PC-9 (cell line): ENCODE measurements at regions not wholly inside any gene's neighbourhood (a gene's known extent, or its start where the extent isn't known, plus 50 kb on each side); places are given as distances from the start of the nearest gene placed in this dataset.
"Not testable (repeated sequence)": the region's sequence is repeated elsewhere in the genome, so short reads cannot be mapped to it uniquely, and the experiment has no call there.

Source experiments
- EZH2 ChIP-seq: fragments of 200-600 bp; sonication (generic); IDR thresholded peaks from 2 replicates; pipeline ENCODE4 v1.8.0; 2017; ENCODE audit warnings: antibody characterized with exemption, low read depth
- TF ChIP-seq, protein P1 (sequence below): fragments of 200-600 bp; sonication (generic); conservative IDR thresholded peaks from 2 replicates; pipeline ENCODE4 v1.6.1; 2017; ENCODE audit warnings: mixed run types, antibody characterized with exemption, mild to moderate bottlenecking, moderate library complexity

DNA sequence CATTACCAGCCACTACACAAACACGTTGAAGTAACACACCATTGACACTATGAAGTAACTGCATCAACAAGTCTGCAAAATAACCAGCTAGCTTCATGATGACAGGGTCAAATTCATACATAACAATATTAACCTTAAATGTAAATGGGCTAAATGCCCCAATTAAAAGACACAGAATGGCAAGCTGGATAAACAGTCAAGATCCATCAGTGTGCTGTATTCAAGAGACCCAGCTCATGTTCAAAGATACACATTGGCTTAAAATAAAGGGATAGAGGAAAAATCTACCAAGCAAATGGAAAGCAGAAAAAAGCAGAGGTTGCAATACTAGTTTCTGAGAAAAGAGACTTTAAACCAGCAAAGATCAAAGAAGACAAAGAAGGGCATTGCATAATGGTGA, 543.0 kb downstream of the ANKRD50 start:
- TF ChIP-seq, protein P1, sequence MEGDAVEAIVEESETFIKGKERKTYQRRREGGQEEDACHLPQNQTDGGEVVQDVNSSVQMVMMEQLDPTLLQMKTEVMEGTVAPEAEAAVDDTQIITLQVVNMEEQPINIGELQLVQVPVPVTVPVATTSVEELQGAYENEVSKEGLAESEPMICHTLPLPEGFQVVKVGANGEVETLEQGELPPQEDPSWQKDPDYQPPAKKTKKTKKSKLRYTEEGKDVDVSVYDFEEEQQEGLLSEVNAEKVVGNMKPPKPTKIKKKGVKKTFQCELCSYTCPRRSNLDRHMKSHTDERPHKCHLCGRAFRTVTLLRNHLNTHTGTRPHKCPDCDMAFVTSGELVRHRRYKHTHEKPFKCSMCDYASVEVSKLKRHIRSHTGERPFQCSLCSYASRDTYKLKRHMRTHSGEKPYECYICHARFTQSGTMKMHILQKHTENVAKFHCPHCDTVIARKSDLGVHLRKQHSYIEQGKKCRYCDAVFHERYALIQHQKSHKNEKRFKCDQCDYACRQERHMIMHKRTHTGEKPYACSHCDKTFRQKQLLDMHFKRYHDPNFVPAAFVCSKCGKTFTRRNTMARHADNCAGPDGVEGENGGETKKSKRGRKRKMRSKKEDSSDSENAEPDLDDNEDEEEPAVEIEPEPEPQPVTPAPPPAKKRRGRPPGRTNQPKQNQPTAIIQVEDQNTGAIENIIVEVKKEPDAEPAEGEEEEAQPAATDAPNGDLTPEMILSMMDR = not testable (repeated sequence)
- TF ChIP-seq EZH2 = not testable (repeated sequence)
